ENCODE measurements at regions not wholly inside any gene's neighbourhood (a gene's known extent, or its start where the extent isn't known, plus 50 kb on each side); places are given as distances from the start of the nearest gene placed in this dataset.

DNA sequence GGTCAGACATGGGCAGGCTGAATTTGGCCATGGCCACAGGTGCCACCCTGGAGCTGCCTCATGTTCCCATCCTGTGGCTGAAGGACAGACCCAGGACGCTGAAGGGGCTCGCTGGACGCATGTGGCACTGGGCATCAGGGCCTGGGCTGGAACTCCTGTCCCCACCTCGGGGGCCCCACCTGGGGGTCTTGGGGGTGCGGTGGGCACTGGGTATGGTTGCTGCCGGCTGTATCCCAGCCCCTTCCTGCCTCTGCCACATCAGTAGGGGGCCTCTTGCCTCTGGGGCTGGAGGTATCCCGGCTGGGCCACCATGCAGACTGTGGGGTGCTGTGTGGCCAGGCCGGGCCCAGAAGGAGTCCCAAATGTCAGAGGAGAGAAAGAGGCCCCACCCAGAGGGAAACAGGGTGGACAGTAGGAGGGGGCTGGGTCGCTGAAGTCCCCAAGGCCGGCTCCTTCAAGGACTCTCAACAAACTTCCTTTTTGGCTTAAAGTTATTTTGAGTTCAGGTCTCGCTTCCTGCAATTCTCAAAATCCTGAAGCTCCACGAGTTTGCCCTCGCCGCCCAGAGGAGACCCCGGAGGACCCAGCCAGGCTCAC, 78.7 kb downstream of the SIK1 start:
- no peak for DNase-seq

DNA sequence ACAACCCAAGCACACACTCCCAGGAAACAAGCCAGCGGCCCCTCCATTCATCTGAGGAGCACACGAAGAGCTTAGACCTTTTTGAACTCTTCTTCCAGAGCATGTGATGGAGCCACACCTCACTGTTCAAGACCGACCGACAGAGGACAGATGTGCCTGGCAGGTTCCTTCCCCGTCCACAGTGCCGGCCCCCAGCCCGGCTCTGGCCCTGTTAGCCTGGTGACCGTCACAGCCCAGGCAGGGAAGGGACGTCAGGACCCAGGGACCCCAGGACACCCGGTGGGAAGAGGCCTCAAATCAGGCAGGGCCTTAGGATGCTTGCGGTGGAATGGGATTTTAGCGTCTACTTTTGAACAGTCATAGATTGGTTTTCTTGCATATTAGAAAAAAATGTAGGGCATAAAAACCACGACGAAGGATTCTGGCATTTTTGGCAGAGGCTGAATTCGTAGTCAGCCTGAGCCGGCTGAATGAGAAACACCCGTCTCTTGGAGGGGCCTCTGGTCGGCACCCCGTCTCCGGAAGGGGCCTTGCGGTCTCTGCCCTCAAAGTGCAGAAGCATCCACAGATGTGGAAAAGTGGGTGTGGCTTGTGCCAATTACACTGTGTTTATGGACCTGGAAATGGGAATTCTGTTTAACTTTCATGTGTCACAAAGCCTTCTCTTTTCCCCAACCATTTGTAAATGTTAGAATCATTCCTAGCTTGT, 79.3 kb downstream of the SIK1 start:
- DNase-seq = no peak

DNA sequence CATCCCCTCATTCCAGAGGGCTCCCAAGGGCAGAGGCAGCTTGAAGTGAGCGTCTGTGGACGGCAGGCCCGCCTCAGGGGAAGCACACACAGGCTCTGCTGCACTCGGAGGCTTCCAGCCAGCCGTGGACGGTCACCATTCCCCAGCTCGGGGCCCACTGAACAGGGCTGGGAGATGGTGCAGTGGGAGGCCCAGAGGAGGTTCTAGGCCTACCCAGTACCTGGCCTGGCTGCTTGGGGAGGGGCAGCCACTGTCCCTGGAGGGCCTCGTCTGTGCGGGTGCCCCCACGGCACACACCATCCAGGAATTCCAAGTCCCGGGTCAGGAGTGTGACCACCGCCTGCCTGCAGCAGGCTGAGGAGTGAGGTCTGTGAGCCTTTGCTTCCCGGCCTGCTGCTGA, 80.4 kb downstream of the SIK1 start:
- no peak for DNase-seq

DNA sequence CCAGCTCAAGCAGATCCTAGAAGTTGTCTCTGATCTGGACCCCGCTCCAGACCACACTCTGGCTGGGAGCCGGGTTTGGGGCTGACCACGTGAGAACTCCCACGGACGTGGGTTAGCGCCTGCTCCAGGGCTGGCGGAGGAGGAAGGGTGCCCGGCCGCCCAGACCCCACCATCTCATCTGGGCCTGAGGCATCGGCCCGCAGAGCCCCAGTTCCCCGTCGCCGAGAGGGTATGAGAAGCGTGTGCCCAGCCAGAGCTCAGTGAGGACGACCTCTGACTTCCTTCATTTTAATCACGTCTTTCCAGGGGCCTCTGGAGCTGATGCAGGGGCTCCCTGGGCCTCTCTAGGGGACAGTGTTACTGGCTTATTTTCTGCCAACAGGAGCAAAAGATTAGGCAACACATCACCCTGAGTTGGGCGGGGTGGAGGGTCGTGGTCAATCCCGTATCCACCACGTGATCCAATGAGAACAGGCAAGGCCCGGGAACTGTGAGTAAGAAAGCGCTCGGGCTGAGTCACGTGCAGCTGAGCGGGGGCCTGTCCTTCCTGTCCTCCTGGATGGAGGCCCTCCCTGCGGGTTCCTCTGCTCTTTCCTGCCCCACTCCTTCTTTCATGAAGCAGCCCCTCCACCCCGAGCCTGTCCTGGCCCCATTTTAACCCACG, 81.1 kb downstream of the SIK1 start:
- no peak for DNase-seq

DNA sequence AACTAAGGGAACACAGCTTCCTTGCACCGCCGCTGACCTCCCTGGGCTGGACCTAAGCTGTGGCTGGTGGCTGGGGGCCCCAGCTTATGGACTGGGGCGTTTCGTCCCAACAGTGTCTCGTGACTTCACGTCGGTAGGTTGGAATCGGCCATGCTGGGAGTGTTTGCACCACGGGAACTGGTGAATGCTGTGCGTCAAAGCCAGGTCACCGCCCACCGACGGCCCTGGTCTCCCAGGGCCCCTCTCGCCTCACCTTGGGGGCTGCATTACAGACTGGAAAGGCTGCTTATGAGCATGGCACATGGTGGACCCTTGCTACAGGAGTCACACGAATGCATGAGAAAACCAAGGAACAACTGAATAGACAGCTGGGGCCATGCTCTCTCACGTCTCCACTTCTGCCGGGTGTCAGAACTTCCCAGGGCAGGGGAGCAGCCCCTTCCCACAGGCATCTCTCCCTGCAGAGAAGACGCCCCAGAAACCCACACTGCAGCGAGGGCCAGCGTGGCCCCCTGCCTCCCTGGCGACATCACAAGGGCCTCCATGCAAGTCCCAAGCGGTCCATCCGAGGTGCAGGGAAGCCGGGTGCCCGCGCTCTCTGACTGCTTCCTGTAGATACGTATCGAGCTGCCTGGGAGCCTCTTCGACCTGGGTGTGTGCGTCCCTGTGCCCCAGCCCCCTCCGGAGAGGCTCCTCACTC, 81.7 kb downstream of the SIK1 start:
- no peak for DNase-seq

DNA sequence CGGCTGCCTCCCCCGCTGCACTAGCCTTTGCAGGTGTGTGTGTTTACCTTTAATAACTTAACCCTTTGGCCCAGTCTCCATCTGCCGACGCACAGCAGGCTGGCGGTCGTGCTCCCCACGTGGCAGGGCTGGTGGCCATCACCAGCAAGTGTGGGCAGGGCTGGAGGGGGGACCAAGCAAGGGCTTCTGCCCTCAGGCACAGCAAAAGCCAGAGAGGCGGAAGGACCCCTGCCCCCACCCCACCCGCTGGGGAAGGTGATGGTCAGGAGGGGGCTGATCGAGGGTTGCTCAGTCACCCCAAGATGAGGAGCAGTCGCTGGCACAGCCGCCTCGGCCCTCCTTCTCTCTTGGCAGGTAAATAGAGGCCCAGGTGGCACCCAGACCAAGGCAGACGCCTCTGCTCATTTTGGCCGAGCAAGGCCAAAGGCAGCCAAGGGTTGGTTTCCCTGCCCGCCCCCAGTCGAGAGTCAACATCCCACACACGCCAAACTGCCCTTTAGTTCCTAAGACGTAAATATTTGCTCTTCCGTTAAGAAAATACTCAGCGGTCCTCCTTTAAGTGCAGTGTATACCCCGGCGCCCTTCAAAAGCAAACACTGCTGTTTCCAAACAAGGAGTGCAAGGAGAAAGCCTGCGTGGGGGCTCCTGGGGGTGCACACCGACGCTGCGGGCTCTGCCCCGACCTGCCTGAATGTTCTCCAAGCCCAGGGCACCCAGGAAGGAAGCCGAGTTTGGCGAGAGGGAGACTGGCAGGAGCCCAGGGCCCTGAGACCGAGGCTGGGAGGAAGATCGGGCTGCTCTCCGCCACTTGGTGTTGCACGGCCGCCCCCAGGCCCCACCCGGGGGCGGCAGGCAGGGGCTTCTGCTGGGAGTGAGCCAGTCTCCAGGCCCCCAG, 82.7 kb downstream of the SIK1 start:
- DNase-seq = no peak

DNA sequence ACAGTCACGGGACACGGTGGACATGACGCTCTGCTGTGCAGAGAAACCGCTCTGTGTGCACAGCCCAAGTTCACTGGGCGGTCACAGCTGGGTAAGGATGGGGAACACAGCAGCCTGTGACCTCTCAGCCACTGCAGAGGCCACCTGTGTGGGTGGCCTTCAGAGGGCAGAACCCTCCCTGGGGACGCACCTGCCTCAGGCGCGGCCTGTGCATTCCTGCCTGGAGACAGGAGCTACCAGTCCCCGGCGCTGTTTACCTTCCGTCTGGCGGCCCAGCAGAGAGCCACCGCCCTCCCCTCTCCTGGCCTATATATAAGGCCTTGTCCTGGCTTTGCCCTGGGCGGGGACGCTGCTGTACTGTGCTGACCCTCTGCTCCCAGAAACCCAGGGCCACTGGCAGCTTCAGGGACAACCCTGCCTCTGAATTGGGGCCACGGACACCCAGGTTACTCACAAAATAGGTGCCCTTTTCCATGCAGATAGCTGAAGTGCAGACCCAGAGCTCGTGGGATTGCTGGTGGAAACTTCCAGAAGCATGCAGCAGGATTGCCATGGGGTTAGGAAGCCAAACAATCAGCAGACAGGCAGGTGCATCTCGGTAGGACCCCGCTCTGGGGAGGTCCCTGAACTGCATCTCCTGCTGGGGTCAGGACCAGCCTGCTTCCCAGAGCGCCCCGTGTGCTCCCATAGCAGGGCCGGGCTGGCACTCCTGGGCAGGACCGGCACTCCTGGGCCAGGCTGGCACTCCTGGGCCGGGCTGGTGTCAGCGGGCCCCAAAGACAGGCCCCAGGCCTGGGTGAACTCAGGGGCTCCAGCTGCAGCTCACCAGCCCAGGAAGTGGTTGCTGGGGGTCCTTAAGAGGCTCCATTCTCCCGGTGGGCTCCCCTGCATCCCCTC, 83.6 kb downstream of the SIK1 start:
- peak; percentile 69 for DNase-seq

DNA sequence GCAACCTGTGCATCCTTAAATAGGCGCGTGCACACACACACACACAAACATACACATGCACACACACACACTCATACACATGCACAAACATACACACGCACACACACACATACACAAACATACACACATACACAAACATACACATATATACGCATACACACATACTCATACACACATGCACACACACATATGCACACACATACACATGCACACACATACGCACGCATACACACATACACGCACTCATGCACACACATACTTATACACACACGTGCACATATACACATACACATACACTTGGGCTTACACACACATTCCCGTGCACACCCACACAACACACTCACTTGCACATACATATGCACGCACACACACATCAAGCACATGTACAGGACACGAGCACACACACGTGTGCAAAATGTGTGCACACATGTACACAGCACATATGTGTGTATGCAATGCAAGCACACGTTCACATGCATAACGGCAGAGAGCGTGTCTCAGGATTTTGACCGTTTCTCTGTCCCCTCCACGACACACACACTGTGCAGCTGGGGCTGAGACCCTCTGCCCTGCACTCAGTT, 84.5 kb downstream of the SIK1 start:
- no peak for DNase-seq

DNA sequence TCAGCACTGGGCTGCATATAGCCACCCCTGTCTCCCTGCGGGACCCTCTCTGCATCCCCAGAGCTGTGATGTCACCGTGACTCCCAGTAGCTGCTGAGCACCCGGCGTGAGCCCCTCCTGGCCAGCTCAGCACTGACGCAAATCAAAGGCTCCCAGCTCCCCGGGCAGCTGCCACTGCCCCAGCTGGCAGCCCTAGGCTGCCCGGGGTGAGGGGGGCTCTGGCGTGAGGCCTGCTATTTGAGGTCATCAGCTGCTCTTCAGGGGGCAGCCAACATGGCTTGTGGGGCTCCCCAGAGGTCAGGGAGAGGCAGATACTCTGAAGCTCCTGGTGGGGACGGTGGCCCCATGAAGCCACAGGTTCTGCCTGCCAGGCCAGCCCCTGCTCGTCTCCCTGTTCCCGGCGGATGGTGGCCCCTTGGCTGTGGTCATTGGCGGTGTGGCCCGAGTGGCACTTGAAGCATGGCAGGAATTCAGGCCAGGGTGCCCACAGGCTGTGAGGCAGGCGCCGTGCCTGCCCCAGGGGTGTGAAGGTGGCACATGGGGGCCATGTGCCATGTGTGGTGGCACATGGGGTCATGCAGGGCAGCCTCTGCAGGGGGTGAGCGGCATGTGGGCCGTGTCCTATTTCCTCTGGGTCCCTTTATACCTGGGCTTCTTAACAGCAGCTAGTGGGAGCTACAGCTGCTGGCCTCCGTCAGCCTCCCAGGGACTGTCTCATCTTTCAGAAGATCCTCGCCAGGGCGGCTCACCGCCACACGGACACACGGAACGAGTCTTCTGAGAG, 85.4 kb downstream of the SIK1 start:
- no peak for DNase-seq

DNA sequence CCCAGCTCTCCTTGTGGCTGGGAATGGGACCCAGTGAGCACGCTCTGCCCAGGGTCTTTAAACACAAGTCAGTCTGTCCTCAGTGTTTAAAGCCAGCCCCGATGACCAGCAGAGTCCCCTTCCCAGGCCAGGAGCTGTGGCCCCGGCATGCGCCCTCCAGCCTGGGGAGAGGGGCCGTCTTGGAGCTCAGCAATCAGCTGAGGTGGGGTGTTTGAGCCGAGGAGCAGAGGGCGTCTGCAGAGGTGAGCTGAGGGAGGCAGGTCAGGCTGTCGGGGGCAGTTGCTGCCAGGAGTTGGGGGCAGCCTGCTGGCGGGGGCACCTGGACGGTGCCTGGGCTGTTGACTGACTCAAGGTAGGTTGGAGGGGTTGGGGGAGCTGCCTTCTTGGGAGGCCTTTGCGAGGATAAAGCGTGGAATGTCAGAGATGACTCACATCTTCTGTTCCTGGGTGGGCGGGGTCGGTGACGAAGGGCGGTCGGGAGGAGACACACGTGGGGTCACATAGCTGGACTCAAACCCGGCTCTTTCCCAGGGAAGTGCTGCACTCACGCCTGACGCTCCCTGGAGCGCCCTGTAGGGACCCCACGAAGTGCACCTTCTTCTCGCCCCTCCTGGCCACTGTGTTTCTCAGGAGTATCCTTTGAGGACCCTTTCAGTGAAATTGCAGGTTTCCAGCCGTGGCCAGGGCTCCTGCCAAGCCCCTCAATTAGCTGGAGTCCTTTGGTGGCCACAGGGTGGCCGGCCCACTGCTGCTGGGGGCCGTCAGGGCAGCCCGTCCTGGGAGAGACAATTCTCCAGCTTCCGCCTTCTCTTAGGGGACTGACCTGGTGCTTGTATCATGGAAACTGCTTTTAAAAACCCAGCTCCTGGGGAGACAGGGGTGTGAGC, 86.2 kb downstream of the SIK1 start:
- no peak for DNase-seq

DNA sequence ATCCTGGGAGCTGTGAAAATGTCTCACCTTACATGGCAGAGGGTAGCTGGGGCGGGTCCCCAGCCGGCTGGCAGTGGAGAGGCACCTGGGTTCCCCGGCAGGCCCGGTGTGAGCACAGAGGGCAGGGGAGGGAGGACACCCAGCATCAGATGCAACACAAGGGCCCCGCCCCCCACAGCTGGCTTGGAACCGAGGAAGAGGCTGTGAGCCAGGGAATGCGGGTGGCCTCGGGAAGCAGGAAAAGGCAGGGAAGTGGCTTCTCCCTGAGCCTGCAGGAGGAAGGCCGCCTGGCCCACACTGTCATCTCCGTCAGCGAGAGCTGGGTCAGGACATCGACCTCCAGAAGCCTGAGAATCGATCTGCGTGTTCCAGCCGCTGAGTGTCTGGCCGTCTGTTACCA, 87.3 kb downstream of the SIK1 start:
- no peak for DNase-seq

DNA sequence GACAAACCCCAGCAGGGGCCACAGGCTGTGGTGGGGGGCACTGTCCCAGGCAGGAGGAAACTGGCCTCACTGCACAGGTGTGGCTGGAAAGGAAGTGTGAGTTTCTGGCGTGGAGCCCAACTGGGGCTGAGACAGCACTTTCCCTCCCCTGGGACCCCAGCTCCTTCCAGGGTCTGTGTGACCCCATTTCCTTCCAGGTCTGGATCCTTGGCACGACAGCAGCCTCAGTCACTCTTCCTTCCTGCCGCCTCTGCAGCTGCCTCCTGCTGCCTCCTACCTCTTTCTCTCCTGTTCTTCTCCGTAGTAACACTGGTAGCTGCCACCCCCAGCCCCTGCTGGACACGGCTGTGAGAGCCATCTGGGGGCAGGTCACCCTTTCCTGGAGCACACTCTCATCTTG, 88.0 kb downstream of the SIK1 start:
- no peak for DNase-seq

DNA sequence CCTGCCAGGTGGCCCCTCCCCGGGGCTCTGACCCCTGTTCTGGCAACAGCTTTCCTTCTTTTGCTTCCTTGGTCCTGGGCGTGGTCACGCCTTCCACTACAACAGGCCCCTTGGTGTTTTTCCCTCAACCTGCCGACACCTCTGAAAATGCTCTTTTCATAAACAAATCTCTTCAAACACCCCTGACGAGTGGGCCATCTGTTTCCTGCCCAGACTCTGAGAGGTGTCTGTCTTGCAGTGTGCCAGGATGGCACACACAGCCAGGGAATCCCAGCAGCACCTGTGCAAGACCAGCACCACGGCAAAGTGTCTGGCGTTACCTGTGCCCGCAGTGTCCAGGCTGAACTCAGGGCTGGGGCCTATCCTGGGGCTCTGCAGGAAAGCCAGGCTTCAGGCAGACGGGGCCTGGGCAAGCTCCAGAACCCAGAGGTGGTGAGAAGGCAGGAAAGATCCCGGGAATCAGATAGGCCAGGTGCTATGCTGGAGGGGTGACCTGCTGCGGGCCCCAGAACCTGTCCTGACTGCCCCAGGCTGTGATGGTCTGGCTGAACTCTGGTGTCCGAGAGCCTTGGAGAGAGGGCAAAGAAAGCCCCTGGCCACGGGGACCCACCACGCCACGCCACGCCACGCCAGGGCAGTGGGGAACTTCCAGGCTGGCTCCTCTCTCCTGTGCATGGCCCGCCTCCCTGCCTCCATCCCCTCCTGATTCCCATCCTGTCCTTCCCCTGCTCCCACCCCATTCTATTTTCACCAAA, 88.9 kb downstream of the SIK1 start:
- no peak for DNase-seq

DNA sequence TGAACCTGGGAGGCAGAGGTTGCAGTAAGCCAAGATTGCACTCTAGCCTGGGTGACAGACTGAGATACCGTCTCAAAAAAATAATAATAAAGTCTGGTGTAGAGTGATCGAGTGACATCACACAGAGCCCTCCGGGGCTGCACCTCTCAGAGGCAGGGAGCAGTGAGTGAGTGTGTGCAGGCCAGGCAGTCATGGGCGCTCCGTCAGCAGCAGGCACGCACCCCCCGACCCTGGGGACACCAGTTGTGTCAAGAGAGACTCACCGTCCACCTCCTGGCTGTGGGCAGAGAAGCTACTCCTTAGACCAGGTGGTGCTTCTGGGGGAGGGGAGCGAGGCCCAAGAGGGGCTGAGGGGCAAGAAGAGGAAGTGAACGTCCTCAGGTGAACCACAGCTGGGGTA, 91.8 kb downstream of the SIK1 start:
- DNase-seq = no peak

DNA sequence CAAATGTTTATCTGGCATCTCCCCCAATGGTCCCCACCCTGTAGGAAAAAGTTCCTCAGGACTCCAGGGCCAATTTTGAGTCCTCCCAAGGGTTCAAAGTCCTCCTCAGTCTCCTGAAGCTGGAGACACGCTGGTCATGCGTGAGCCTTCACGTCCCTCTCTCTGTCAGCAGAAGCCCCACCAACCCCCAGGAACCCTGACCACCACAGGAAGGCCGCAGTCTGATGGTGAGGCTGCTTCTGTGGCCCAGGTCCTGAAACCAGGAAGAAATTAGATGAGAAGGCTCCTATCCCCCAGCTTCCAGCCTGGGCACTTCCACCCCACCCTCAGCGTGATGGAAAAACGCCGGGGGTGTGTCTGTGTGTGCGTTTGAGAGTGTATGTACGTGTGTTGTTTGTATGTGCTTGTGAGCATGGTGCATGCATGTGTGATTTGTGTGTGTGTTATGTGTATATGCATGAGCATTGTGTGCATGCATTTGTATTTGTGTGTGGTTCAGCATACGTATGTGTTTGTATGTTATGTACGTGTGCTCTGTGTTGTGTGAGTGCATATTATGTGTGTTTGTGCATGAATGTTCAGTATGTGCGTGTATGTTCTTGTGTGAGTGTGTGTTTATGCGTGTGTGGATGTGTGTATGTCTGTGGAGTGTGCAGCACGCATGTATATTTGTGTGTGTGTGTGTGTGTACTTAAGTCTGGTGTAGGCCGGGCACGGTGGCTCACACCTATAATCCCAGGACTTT, 92.5 kb downstream of the SIK1 start:
- no peak for DNase-seq

DNA sequence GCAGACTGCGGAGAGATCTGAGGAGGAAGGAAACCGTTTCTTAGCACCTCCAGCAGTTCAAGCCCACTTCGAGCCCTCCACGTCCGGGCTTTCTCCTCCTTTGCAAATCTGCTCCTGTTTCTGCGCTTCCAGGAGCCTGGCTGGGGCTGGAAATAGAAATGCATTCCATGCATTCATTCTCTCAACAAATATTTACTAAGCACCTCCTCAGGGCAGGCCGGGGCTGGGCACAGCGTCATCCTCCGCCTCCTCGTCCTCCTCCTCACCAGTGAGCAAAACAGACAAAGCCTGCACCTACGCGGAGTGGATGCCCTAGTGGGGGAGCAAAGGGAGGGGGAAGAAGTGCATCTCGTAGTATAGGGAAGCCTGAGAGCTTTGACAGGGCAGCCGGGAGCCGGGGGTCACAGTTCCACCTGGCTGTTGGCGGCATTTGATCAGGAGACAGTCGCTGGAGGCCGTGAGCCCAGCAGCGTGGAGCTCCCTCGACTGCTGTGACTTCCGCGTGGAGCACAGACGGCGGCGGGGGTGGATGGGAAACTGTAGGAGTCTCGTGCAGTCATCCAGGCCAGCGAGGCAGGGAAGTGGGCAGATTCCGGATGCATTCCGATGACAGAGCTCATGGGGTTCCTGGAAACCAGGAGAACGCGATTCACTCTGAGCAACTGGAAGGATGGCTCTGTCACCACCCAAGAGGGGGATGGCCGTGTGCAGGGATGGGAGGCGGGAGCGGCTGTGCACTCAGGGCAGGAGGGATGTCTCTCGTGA, 93.5 kb downstream of the SIK1 start:
- DNase-seq = peak; percentile 70

Data from renal pelvis (tissue), 1 donor.